ENCODE measurements at regions not wholly inside any gene's neighbourhood (a gene's known extent, or its start where the extent isn't known, plus 50 kb on each side); places are given as distances from the start of the nearest gene placed in this dataset.

DNA sequence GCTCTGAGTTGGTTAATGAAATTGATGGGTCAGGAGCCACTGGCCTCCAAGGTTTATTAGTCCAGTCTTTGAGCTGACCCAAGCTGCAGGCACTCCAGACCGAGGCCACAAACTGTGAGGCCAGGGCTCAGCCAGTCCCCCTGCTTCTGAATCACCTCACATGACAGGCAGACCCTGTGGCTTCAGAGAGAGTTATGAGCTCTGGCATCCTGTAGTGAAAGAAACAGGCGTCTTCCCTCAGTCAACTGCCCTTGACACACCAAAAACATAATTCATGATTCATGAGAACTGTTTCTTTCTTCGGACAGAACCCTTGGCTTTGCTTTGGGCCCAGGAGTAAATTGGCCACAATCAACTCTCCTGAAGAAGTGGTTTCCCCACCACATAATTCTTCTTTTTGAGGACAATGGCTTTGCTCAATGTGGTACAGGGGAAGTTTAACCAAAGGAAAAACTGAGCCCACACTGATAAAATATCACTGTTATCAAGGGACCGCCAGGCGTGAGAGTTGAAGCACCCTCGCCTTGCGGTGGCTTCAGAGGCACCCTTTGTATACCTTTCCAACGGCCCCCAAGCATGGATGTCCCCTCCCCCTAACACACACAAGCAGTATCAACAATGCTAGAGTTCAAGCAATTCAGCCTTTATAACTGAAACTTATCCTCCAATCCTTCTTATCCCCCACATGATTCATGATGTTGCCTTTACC is 226.9 kb downstream of the CYRIA start:
- Mint-ChIP-seq H3K4me3 (no peak overlapping the region), H3K27me3 (ENCODE audit: low read depth) (no peaks in the 10 kb centered on the region), H3K27ac (ENCODE audit: unreplicated experiment) (no peak overlapping the region)

GRCh38 chr2:16437189-16437588 is 228.4 kb downstream of the CYRIA start:
- Mint-ChIP-seq H3K4me3 (no peak overlapping the region), H3K4me1 (peaks cover 6% of the 10 kb centered on the region), H3K27me3 (ENCODE audit: low read depth) (no peaks in the 10 kb centered on the region), H3K9me3 (peaks cover 6% of the 10 kb centered on the region), H3K27ac (ENCODE audit: unreplicated experiment) (no peak overlapping the region), H3K36me3 (ENCODE audit: low read depth) (no peaks in the 10 kb centered on the region)
- DNase-seq (ENCODE audit: low read depth, low spot score), result no peak
- TF ChIP-seq, protein P1, sequence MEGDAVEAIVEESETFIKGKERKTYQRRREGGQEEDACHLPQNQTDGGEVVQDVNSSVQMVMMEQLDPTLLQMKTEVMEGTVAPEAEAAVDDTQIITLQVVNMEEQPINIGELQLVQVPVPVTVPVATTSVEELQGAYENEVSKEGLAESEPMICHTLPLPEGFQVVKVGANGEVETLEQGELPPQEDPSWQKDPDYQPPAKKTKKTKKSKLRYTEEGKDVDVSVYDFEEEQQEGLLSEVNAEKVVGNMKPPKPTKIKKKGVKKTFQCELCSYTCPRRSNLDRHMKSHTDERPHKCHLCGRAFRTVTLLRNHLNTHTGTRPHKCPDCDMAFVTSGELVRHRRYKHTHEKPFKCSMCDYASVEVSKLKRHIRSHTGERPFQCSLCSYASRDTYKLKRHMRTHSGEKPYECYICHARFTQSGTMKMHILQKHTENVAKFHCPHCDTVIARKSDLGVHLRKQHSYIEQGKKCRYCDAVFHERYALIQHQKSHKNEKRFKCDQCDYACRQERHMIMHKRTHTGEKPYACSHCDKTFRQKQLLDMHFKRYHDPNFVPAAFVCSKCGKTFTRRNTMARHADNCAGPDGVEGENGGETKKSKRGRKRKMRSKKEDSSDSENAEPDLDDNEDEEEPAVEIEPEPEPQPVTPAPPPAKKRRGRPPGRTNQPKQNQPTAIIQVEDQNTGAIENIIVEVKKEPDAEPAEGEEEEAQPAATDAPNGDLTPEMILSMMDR (conservative IDR thresholded peaks at IDR 0.05), result no peak

More for the DNA sequence above, 226.9 kb downstream of the CYRIA start:
- Mint-ChIP-seq H3K9me3 (peaks cover 6% of the 10 kb centered on the region), H3K4me1 (peaks cover 6% of the 10 kb centered on the region), H3K36me3 (ENCODE audit: low read depth) (no peaks in the 10 kb centered on the region)
- TF ChIP-seq, protein P1 (conservative IDR thresholded peaks at IDR 0.05), result no peak
- no peak for DNase-seq (ENCODE audit: low read depth, low spot score)

GRCh38 chr2:16434393-16434792 is 231.2 kb downstream of the CYRIA start:
- Mint-ChIP-seq H3K9me3 (no peaks in the 10 kb centered on the region), H3K36me3 (ENCODE audit: low read depth) (no peaks in the 10 kb centered on the region), H3K4me3 (no peak overlapping the region), H3K27ac (ENCODE audit: unreplicated experiment) (no peak overlapping the region), H3K4me1 (peaks cover 6% of the 10 kb centered on the region), H3K27me3 (ENCODE audit: low read depth) (no peaks in the 10 kb centered on the region)
- no peak for DNase-seq (ENCODE audit: low read depth, low spot score)
- TF ChIP-seq, protein P1 (conservative IDR thresholded peaks at IDR 0.05), result no peak

DNA sequence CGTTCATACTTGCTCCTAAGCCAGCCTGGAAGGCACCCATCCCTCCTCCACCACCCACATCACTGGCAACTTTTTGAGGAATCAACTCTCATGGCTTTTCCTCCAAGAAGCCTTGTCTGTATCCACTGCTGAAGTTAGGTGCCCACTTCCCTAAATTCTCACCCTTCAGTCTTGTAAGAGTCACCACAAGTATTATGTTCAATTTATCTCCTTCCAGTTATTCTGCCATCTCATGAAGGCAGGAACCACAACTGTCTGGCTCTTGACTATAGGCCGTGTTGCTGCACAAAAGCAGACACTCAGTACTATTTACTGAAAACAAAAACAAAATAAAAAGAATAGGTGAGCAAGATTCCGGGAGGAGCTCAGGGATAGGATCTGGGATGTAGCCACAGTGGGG is 234.8 kb downstream of the CYRIA start:
- Mint-ChIP-seq H3K27me3 (ENCODE audit: low read depth) (no peaks in the 10 kb centered on the region), H3K36me3 (ENCODE audit: low read depth) (no peaks in the 10 kb centered on the region), H3K4me3 (no peak overlapping the region), H3K9me3 (no peaks in the 10 kb centered on the region), H3K27ac (ENCODE audit: unreplicated experiment) (peak overlapping the region; percentile 29), H3K4me1 (peaks cover 13% of the 10 kb centered on the region)
- TF ChIP-seq, protein P1 (conservative IDR thresholded peaks at IDR 0.05), result no peak
- DNase-seq (ENCODE audit: low read depth, low spot score), result no peak

DNA sequence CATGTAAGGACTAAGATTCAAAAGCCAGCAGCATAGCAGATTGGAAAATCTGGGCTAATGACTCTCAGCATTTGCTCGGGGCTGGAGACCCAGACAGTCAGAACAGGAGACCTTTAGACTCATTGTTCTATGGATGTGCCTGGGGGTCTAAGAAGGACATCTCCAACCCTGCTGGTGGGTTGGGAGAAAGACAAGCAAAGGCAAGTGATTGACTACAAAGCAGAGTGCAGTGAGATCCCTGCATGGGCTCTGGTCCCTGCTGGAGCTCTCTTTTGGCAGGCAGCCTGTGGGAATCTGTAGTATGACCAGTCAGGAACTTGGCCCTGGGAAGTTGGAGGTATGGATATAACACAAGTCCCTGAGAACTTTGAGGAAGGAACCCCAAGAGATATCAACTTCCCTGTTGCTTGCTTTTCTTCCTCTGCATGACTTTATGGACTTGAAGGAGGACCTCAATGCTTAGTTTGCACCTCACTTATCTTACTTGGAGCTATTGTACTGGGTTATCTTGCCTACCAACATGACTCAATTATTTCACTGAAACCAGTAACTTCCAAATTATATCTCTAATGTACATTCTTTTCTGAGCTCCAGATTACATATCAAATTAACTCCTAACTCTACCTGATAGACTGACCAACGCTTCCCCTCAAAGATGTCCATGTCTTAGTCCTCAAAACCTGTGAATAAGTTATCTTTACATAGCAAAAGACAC is 236.0 kb downstream of the CYRIA start:
- Mint-ChIP-seq H3K27me3 (ENCODE audit: low read depth) (no peaks in the 10 kb centered on the region), H3K4me3 (no peak overlapping the region), H3K27ac (ENCODE audit: unreplicated experiment) (no peak overlapping the region), H3K36me3 (ENCODE audit: low read depth) (no peaks in the 10 kb centered on the region), H3K4me1 (peaks cover 9% of the 10 kb centered on the region), H3K9me3 (no peaks in the 10 kb centered on the region)
- TF ChIP-seq, protein P1 (conservative IDR thresholded peaks at IDR 0.05), result no peak
- DNase-seq (ENCODE audit: low read depth, low spot score), result no peak

Data from neural crest cell (in vitro differentiated cells).